ENCODE measurements at regions not wholly inside any gene's neighbourhood (a gene's known extent, or its start where the extent isn't known, plus 50 kb on each side); places are given as distances from the start of the nearest gene placed in this dataset.

- Histone ChIP-seq H3K36me3 (no peaks in the 10 kb centered on the region), H3K27me3 (no peaks in the 10 kb centered on the region), H3K4me3 (no peak overlapping the region), H3K27ac (peak overlapping the region; percentile 50), H3K9me3 (peaks cover 8% of the 10 kb centered on the region), H3K4me1 (peaks cover 4% of the 10 kb centered on the region)
- 15% methylated on average over 8 of the region's 8 CpGs for WGBS
- DNase-seq (ENCODE audit: low spot score in 2 of 2), result no peak
- TF ChIP-seq EP300 (IDR thresholded peaks at IDR 0.05) (no peak), POLR2AphosphoS5 (IDR thresholded peaks at IDR 0.05) (no peak), CTCF (IDR thresholded peaks at IDR 0.05) (no peak)
Observed at GRCh38 chr6:140537834-140538705, 1163.6 kb upstream of the CITED2 start.

- H3K4me3 ChIP-seq, result no peak overlapping the region
- H3K27me3 ChIP-seq, result no peaks in the 10 kb centered on the region
- no peaks in the 10 kb centered on the region for H3K36me3 ChIP-seq
- H3K4me1 ChIP-seq, result peaks cover 4% of the 10 kb centered on the region
- DNase-seq (ENCODE audit: low spot score in 2 of 2), result no peak
- no peak for TF ChIP-seq CTCF (IDR thresholded peaks at IDR 0.05)
- peaks cover 8% of the 10 kb centered on the region for H3K9me3 ChIP-seq
- WGBS, result 46% methylated on average over 3 of the region's 3 CpGs
- peak overlapping the region; percentile 50 for H3K27ac ChIP-seq
Observed at GRCh38 chr6:140537211-140537610, 1162.8 kb upstream of the CITED2 start.

- Histone ChIP-seq H3K4me1 (peaks cover 4% of the 10 kb centered on the region), H3K36me3 (no peaks in the 10 kb centered on the region), H3K9me3 (peaks cover 8% of the 10 kb centered on the region), H3K27ac (no peak overlapping the region), H3K4me3 (no peak overlapping the region), H3K27me3 (no peaks in the 10 kb centered on the region)
- no peak for DNase-seq (ENCODE audit: low spot score in 2 of 2)
- 93% methylated on average over 1 of the region's 1 CpG for WGBS
- TF ChIP-seq CTCF (IDR thresholded peaks at IDR 0.05) (no peak), EP300 (IDR thresholded peaks at IDR 0.05) (no peak), POLR2AphosphoS5 (IDR thresholded peaks at IDR 0.05) (no peak), POLR2A (IDR thresholded peaks at IDR 0.05) (no peak)
Observed at GRCh38 chr6:140535511-140535910, 1161.1 kb upstream of the CITED2 start.

- Histone ChIP-seq H3K27me3 (no peaks in the 10 kb centered on the region), H3K4me1 (peaks cover 4% of the 10 kb centered on the region), H3K4me3 (no peak overlapping the region), H3K36me3 (no peaks in the 10 kb centered on the region), H3K9me3 (peaks cover 8% of the 10 kb centered on the region), H3K27ac (no peak overlapping the region)
- TF ChIP-seq POLR2A (IDR thresholded peaks at IDR 0.05) (no peak), CTCF (IDR thresholded peaks at IDR 0.05) (no peak), EP300 (IDR thresholded peaks at IDR 0.05) (no peak), POLR2AphosphoS5 (IDR thresholded peaks at IDR 0.05) (no peak)
- DNase-seq (ENCODE audit: low spot score in 2 of 2), result no peak
Observed at GRCh38 chr6:140533526-140533925, 1159.1 kb upstream of the CITED2 start.

GRCh38 chr6:140504776-140505175 lies 1130.3 kb upstream of the CITED2 start:
- no peak overlapping the region for H3K27ac ChIP-seq
- H3K4me1 ChIP-seq, result no peaks in the 10 kb centered on the region
- H3K36me3 ChIP-seq, result no peaks in the 10 kb centered on the region
- H3K27me3 ChIP-seq, result no peaks in the 10 kb centered on the region
- H3K4me3 ChIP-seq, result no peak overlapping the region
- WGBS, result 86% methylated on average over 1 of the region's 1 CpG
- DNase-seq (ENCODE audit: low spot score in 2 of 2), result no peak
- H3K9me3 ChIP-seq, result no peaks in the 10 kb centered on the region
- TF ChIP-seq EP300 (IDR thresholded peaks at IDR 0.05) (no peak), POLR2A (IDR thresholded peaks at IDR 0.05) (no peak), CTCF (IDR thresholded peaks at IDR 0.05) (no peak), POLR2AphosphoS5 (IDR thresholded peaks at IDR 0.05) (no peak)
